ENCODE measurements at regions not wholly inside any gene's neighbourhood (a gene's known extent, or its start where the extent isn't known, plus 50 kb on each side); places are given as distances from the start of the nearest gene placed in this dataset.
"Not testable (repeated sequence)": the region's sequence is repeated elsewhere in the genome, so short reads cannot be mapped to it uniquely, and the experiment has no call there.

DNA sequence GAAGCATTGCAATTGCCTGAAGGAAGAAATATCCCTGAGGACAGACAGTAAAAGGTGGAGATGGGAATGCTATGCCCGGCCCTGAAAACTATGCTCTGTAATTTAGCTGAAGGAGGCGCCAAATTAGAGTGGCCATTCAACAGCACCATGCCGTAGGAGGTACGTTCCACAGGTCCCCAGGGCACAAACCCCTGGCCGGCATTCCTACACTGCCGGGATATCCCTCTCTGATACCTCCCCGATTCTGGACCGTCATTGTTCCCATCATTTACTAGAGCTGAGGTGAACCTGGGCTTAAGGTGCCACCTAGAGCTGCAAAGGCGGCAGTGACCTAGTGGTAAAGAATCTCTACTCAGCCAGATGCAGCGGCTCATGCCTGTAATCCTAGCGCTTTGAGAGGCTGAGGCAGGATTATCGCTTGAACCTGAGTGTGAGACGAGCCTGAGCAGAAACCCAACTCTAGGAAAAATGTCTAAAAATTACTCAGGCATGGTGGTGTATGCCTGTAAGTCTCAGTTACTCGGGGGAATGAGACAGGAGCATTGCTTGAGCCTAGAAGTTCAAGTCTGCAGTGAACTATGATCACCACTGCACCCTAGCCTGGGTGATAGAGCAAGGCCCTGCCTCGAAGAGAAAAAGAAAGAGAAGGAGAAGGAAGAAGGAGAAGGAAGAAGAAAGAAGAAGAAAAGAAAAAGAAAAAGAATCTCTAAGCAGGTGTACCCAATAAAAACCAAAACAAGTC lies 53.0 kb upstream of the TNKS2 start:
- DNase-seq (ENCODE audit: low spot score): no peak

DNA sequence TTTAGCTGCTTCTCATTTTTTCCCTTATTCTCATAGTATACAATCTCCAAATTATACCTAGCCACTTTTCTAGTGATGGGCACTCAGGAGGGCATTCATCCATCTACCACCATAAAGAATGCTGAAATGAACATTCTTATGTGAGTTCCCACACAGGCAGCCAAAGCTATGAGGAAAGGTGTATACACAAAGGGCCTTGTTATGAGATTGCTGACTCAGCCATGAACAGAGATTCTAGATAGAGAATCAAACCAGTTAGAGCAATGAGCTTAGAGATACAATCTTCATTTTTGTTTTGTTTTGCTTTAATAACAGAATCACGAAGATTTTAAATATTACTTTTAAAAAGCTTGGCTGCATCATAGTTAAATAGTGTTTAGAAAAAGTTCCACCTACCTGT lies 54.8 kb upstream of the TNKS2 start:
- no peak for DNase-seq (ENCODE audit: low spot score)

DNA sequence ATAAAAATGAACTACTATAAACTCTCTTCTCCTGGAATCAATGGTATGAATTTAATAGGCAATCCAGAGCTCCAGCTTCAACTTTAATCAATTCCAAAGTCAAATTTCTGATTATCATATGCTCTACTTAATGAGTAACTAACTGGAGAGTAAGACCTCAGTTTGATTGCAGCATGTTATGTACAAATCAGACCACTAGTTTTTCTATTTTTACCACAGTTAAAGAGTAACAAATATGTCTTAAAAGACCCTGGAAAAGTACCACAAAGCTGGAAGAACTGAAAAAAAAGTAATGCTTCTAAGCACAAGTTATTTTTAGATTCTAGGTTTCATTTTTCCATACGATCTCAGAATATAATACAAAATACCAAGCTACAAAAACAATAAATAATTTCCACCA lies 56.0 kb upstream of the TNKS2 start:
- DNase-seq (ENCODE audit: low spot score): no peak

DNA sequence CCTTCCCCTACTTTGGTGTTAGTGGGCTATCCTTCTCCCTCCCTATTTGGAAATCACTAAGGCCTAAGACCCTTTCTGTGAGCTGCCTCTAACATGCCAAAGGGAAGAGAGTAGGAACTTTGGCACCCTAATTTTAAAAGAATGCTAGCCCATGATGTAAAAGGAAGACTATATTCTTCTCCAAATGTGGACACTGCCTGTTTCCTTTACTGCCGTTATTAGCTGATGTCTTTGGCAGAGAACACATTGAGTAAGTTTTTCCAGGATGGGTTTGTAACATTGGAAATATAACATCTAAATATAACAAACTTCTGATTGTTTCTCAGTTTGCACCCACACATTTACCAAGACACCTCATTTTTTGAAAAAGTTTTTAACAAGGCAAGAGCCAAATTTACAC lies 56.9 kb upstream of the TNKS2 start:
- DNase-seq (ENCODE audit: low spot score): no peak

DNA sequence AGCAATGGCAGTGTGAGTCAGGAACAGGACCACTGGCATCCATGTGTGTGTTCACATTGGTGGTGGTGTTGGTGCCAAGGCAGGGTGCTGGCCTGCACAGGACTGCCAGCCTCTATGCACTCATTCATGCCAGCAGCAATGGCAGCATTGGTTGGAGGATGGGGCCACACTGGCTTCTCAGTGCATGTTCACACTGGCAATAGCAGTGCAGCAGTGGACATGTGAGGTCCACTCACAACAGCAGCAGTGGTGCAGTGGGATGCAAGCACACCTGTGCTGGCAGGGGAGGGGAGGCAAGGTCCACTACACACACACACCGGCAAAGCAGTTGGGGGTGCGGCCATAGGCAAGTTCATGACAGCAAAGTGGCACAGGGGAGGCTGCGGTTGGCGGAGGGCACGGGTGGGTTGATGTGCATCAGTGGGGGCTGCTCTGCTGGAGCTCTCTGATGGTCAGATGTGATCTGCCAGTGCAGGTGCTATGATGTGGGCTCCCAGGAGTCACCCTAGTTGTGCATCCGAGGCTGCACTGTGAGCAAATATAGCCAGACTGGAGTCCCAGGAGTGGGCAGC lies 57.8 kb upstream of the TNKS2 start:
- no peak for DNase-seq (ENCODE audit: low spot score)

DNA sequence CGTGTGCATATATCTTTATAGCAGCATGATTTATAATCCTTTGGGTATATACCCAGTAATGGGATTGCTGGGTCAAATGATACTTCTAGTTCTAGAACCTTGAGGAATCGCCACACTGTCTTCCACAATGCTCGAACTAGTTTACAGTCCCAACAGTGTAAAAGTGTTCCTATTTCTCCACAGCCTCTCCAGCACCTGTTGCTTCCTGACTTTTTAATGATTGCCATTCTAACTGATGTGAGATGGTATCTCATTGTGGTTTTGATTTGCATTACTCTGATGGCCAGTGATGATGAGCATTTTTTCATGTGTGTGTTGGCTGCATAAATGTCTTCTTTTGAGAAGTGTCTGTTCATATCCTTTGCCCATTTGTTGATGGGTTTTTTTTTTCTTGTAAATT lies 66.0 kb upstream of the TNKS2 start:
- not testable (repeated sequence) for DNase-seq (ENCODE audit: low spot score)

DNA sequence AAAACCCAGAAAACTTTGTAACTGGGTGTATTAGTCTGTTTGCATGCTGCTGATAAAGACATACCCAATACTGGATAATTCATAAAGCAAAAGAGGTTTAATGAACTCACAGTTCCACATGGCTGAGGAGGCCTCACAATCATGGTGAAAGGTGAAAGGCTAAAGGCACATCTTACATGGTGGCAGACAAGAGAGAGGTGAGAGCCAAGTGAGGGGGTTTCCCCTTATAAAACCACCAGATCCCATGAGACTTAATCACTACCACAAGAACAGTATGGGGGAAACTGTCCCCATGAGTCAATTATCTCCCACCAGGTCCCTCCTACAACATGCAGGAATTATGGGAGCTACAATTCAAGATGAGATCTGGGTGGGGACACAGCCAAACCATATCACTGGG lies 68.9 kb upstream of the TNKS2 start:
- DNase-seq (ENCODE audit: low spot score): not testable (repeated sequence)

DNA sequence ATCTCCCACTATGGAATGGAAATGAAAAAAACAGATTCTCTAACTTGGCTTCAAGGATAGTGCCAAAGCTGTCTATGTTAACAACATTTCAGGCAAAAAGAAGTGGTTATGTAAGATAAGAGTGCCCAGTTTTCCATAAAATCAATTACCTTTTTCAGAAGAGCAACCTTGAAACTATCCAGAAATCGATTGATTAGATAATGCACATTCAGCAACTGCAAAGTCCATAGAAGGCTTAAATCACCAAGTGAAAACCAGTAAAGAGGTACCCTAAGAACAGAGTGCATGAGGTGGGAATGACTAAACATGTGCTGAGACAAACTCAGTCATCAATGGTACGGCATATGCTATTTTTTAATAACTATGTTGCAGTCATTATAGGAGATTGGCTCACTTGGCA lies 71.9 kb upstream of the TNKS2 start:
- no peak for DNase-seq (ENCODE audit: low spot score)

DNA sequence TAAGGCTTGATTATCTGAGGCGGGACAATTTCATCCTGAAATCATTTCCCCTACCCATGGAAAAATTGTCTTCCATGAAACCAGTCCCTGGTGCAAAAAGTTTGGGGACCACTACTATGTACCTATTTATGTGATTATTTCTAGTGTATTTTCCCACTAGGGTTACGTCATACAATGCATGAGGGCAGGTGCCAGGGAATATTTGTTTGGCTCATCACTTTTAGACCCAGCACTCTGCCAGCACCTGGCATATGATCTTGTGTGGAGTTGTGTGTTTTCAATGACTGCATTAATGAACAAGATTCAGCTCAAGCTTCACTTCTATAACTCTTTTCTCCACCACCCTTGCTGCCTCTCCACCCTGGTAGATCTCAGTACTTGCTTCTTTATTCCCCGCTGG lies 73.3 kb upstream of the TNKS2 start:
- no peak for DNase-seq (ENCODE audit: low spot score)

DNA sequence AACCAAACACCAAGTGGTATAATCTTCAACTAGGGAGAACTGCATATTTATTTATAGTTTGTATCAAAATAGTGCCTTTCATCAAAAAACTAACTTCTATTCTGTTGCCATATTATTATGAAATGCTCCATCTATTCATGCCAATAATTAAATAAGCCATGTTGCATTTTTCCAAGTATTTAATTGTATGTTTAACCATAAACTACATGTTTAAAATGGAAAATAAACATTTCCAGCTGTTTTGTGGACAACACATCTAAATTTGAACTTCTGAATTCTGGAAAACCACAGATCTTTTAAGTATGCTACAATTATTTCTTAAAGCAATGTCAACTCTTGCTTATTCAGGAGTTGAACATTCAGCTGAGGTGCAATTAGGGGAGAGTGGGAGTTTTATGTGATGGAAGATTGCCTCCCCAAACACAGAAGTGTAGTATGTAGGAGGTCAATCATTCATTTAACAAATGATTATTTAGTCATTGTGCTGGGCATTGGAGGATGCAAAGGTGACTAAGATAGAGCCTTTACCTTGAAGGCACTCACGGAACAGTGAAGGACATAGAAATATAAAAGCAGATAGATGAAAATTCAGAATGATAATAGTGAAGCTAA lies 80.7 kb upstream of the PPP1R3C start:
- DNase-seq (ENCODE audit: low spot score): no peak

DNA sequence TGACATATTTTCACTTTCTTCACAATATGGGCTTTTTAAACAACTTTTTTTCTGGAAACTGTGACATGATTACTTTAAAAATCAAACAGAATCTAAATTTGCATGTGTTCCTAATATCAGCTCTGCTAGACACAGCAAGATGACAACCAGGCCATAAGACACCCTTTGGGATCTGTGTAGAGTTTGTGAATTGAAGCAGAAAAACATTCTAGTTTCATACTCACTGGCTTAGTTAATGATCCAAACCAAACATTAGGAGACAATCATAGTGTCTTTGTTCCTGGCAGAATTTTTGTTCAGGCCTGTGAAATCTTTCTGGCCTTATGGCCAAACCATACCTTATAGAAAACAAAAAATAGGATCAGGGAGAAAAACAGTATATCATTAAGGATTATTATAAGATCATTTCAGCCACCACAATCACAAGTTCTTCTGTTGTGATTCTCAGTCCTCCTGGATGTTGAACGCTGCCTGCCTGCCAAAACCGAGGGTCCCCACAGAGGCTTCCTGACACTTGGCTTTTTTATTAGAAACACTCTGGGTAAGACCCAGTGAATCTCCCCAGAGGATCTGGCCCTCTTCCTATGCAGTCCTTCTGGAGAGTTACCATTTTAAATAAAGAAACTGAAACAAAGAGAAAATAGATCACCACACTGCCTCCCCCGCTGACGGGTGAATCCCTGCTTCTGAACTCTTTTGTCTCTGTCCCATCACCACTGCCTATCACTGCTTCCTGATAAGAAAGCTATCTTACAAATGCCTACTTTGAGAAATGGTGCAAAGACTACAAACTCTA lies 79.2 kb upstream of the PPP1R3C start:
- DNase-seq (ENCODE audit: low spot score): no peak

DNA sequence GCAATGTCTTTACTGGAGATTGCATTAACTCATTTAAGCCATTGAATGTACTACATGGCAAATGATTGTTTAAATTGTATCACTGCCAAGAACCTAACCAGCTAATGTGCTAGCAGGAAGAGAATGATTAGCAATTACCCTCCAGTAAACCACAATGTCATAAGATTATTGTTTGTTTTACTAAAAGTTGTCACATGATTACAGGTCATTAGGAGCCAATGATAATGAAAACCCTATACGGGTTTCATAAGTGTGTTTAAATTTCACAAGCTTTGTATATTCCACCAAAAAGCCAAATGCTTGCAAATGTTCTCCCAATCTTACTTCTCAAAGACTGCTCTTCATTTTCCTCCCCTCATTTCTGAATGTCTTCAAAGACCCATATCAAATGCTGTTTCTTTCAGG lies 76.5 kb upstream of the PPP1R3C start:
- DNase-seq (ENCODE audit: low spot score): no peak

DNA sequence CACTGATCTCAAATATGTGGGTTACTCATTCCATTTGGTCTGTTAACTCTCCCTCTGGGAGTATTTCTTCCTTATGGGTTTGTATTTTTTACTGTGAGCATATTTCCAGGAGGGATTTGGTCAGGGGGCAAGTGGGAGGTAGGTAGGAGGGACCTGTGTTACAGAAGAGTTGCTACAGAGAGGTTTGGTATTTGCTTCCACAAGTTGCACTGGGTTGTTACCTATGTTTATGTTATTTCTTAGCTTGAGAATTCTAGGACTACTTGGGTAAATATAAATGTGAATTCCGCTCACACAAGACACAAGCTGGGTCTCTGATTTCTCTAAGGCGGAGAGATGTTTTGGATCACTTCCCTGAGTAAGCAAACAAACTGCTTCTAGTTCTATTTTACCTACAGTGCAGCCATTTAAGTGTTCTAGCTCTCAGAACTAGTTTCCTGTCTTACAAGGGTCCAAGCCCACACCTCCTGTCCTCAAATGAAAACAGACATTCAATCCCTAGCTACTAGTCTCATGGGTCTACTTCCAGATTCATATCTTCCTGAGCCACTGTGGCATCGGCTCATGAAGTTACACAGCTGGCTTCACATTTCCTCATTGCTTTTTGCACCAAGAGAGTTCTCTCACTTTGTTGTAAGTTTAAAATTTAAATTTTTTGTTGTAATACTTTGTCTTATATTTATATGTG lies 75.4 kb upstream of the PPP1R3C start:
- DNase-seq (ENCODE audit: low spot score): no peak

DNA sequence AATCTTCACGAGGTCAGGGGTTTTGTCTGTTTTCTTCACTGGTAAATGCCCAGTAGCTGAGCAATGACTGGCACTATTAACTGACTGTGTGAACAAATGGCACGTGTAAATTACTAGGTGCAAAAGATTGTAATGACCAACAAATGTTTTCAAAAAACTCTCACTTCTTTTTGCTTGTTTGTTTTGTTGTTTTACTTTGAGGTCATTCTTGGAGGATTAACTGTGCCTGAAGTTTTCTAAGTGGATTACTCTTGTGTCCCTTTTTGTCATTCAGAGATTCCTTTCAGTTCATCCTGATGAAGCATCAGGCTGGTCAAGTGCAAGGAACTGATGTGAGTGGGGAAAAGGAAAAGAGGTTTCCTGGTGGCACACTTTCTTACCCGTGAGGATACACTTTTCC lies 74.4 kb upstream of the PPP1R3C start:
- no peak for DNase-seq (ENCODE audit: low spot score)

DNA sequence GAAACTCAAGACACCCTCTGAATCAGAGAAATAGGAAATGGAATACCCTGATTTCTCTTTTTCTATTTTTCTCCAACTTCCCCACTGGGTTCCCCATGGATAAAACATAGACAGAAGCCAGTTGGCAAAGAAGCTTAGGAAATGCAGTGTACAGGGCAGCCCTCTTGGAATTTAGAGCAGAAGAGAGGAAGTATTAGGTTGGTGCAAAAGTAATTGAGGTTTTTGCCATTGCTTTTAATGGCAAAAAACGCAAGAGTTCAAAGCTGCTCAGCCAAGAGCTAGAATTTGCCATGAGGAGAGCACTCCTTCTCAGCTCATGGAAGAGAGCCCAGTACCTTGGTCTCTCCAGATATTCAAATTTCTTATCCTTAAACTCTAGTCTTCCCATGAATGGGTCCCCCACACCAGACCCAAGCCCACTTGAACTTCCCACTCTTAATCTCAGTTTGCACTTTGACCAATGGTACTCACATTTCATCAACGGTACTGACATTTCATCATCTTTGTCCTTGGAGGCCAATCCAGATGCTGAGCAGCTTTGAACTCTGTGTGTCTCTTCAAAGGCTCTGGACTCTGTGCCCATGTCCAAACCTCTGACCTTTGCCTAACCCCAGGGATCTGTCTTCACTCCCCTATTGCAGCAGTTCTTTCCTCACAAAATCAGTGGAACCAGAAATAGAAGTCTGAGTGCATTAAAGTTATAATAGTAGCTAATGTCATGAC lies 73.2 kb upstream of the PPP1R3C start:
- no peak for DNase-seq (ENCODE audit: low spot score)

DNA sequence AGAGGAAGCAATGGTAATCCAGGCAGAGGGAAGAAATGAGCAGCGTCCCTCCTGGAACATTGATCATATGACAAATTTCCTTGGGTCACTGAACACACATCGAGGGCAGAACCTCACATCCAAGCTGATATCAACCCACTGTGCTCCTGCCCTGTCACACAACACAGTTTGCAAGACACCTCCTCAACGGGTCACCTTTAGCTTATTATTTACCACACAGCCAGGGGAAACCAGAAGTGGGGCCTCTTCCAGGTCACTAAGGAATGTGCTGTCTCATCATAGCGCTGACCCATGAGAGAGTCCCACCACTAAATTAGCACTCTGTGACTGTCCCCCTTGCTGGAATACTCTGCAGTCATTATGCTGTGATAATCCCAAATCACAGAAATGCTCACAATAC lies 69.7 kb upstream of the PPP1R3C start:
- no peak for DNase-seq (ENCODE audit: low spot score)

DNA sequence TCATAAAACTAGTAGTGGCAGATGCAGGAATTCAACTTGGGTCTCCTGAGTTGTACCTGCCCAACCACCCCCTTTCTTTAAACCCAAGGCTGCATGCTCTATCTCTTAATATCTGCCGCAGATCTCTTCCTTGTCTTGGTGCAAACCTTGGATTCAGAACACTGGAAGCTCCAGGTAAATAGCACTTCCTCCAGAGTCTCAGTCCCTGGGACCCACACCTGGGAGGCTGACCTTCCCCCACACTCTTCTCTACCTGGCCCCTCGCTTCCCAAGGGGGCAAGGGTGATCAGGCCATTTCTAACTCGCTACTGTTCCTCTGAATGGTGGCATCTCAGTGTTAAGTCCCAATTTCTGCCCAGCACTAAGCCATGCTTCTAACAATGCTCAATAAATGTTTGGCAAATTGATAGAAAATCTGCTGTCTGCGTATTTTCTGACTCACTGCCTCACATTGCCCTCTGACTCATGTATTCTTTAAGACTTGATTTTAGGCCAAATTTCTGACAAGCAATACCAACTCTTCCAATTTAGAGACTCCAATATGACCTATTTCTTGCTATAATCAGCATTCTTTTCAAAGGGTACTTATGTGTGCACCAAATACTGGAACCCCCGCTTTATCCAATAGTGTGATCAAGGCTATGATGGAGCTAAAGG lies 68.0 kb upstream of the PPP1R3C start:
- DNase-seq (ENCODE audit: low spot score): no peak

DNA sequence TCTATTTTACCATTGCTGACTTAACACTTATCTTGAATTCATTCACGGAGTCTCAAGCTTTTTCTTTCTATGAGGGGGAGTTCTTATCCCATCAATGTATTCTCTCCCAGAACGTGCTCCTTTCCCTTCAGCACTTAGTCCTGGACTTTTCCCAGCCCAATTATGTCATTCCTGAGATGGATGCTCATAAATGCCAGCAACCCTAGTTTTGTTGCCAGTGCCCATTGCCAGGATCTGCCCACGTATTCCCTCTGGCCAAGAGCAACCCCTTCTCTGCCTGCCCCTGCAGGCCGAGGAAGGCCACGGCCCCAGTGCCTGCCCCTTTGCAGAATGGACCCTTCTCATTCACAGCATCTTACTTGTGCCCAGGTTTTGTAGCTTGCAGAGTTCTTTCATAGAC lies 67.4 kb upstream of the PPP1R3C start:
- no peak for DNase-seq (ENCODE audit: low spot score)

DNA sequence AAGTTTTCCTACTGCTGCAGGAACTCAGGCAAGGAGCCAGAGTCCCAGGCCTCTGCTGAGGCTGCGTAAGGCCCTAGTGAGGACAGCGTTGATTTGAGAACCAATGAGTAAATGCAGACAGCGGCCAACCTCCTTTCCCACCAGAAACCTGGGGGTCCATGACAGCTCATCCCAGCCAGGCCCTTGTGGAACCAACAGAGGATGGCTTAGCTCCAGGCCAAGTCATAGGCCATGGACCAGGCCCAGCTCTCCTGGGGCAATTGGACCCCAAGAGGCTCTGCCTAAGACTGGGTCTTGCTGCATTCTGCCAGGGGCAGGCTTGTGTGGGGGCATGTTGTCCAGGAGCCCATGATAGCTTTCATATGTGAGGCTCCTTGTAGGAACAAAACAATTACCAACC lies 65.4 kb upstream of the PPP1R3C start:
- DNase-seq (ENCODE audit: low spot score): no peak

DNA sequence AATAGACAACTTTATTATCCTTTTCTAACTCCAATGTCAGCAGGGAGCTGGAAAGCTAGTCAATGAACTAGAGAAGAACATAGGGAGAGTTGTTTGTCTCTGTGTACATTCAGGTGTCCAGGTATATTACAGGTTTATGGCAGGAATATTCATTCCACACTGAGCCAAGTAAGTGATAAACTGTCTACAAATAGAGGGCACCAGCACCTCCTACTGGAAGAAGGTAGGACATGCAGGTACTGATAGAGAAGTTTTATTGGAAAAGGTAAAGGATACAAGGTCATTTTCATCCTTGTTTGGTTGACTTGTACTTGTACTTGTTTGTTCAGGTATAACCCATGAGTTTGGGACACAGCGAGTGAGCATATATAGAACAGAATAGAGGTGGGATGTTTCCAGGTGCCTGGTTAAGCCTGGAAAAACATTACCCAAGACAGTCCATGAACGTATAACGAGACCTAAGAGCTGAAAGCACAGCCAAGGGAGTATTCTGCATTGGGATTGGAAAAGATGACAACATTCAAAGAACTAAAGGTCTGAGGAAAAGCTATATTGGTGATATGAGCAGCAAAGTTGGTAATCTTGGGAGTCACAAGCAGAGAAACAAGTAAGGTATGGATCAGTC lies 61.4 kb upstream of the PPP1R3C start:
- DNase-seq (ENCODE audit: low spot score): peak; percentile 24

DNA sequence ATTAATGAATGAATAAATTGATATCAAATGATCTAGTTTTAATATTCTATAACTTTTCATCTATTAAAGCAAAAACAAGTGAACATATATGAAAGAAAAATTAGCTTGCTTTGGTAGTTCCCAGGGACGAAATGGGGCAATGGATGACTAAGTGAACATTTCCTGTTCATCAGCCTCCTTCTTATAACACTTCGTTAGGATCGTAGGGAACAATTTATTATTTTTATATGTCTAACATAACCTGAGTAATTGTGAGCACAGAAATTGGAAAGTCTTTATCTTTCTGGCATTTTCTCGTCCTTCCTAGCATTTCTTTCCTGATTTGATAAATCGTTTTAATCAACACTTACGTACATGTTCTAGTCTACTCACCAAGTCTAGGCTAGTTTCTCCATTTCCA lies 59.1 kb upstream of the PPP1R3C start:
- no peak for DNase-seq (ENCODE audit: low spot score)

All from activated CD4-positive, alpha-beta T cell treated with anti-CD3 and anti-CD28 coated beads, Interleukin-2, Interleukin-4, amounts not matched to agents 100 ng/mL and 50 ng/mL, durations not matched to agents 16 hours and 8 hours (primary cell).